Pancreas (tissue), 10 donors: ENCODE measurements at regions not wholly inside any gene's neighbourhood (a gene's known extent, or its start where the extent isn't known, plus 50 kb on each side); places are given as distances from the start of the nearest gene placed in this dataset.

ENCODE experiments used
- ATAC-seq, 4 donors: fragments of 200-7000 bp; cut with Tn5 transposase; one replicate each; pipeline versions ENCODE4 v1.8.0 to v1.9.1; 2020; ENCODE audit warnings: mild to moderate bottlenecking in 4 of 4, moderate library complexity in 4 of 4
- DNase-seq, 6 donors: peaks; one replicate each; pipeline ENCODE4 v3.0.0-alpha.2; 2020
- FAIRE-seq: peaks from 2 replicates; lab custom pipeline; 2012; peaks lifted over from hg19 to GRCh38; lab: Jason Lieb, UNC
- H3K27ac ChIP-seq, 4 donors: fragments of 200-600 bp; sonication (generic); 1 replicate in 3 of 4; 2 replicates in 1 of 4; pipeline versions ENCODE4 v1.5.0 to v1.8.0; 2020
- H3K27me3 ChIP-seq, 4 donors: fragments of 200-600 bp; one replicate each; pipeline ENCODE4 v1.8.0; 2021
- H3K36me3 ChIP-seq, 3 donors: fragments of 200-600 bp; sonication (generic) in 1 of 3; one replicate each; pipeline versions ENCODE4 v1.5.0 to v1.8.0; 2020 to 2021
- H3K4me1 ChIP-seq, 3 donors: fragments of 200-600 bp; one replicate each; pipeline ENCODE4 v1.8.0; 2021
- H3K4me3 ChIP-seq, 4 donors: fragments of 200-600 bp; sonication (generic) in 2 of 4; one replicate each; pipeline versions ENCODE4 v1.5.0 to v1.8.0; 2020 to 2021
- H3K9me3 ChIP-seq, 4 donors: fragments of 200-600 bp; one replicate each; pipeline ENCODE4 v1.8.0; 2021
- WGBS, 2 donors: extraction: QIAGEN DNeasy Blood & Tissue Kit; methylation state at CpG; one replicate each; pipeline ENCODE4 v1.1.7; 2013; 5-methylcytosine and 5-hydroxymethylcytosine counted together
- intact Hi-C, 3 donors: fragments of 100-400 bp; cut with DNase I; formaldehyde crosslinking; loops; one replicate each; pipeline versions ENCODE4 v1.11.1 to v1.14.2; 2022
- TF ChIP-seq, protein P1 (sequence below), 4 donors: fragments of 200-600 bp; sonication (generic) in 3 of 4; IDR thresholded peaks; one replicate each; pipeline versions ENCODE4 v1.5.0 to v1.8.0; 2021; ENCODE audit warnings: antibody characterized with exemption in 4 of 4
- donor health status: healthy with polysubstance abuse.
- donor health status: DM: no; HTN: no; CAD: no; lungs with moderate emphysema.
- donor health status: DM: no; HTN: no; CAD: no.
- donor health status: control.
- donor health status: control.
- donor health status: Bipolar disorder and iron deficiency.
- donor health status: DM: yes; HTN: yes; CAD: no.
- donor health status: DM: no; HTN: no; CAD: no.
- donor health status: DM: no; HTN: no; CAD: no.
- donor health status: DM: yes; HTN: yes; CAD: no.

DNA sequence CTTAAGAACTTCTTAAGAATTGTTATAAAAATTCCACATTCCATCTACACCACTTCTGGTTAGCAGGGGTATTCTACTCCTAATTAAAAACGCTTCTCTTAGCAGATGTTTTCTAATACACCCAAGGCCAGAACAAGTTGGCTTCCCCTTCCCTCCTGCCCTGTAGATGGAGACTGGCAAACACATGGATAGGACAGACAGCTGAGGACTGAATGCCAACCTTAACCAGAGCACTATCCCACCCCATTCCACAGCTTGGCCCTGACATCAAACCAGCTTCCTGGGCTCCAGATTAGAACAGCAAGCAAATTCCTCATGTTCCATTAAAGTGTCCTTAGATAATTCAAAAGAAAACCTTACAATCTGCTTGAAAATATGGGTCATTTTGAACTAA, 56.6 kb upstream of the IL6 start:
- FAIRE-seq (no peak), DNase-seq (no peak), ATAC-seq (no peak)
- Histone ChIP-seq H3K36me3 (no peaks in the 10 kb centered on the region), H3K4me3 (no peak overlapping the region), H3K27ac (no peak overlapping the region), H3K27me3 (no peaks in the 10 kb centered on the region), H3K9me3 (no peaks in the 10 kb centered on the region), H3K4me1 (no peaks in the 10 kb centered on the region)
- intact Hi-C loops, result no loop called here
- TF ChIP-seq, protein P1, sequence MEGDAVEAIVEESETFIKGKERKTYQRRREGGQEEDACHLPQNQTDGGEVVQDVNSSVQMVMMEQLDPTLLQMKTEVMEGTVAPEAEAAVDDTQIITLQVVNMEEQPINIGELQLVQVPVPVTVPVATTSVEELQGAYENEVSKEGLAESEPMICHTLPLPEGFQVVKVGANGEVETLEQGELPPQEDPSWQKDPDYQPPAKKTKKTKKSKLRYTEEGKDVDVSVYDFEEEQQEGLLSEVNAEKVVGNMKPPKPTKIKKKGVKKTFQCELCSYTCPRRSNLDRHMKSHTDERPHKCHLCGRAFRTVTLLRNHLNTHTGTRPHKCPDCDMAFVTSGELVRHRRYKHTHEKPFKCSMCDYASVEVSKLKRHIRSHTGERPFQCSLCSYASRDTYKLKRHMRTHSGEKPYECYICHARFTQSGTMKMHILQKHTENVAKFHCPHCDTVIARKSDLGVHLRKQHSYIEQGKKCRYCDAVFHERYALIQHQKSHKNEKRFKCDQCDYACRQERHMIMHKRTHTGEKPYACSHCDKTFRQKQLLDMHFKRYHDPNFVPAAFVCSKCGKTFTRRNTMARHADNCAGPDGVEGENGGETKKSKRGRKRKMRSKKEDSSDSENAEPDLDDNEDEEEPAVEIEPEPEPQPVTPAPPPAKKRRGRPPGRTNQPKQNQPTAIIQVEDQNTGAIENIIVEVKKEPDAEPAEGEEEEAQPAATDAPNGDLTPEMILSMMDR (IDR thresholded peaks at IDR 0.05), result no peak
- 67 to 73% methylated on average over 1 of the region's 1 CpG for whole genome bisulfite sequencing, 2 donors

DNA sequence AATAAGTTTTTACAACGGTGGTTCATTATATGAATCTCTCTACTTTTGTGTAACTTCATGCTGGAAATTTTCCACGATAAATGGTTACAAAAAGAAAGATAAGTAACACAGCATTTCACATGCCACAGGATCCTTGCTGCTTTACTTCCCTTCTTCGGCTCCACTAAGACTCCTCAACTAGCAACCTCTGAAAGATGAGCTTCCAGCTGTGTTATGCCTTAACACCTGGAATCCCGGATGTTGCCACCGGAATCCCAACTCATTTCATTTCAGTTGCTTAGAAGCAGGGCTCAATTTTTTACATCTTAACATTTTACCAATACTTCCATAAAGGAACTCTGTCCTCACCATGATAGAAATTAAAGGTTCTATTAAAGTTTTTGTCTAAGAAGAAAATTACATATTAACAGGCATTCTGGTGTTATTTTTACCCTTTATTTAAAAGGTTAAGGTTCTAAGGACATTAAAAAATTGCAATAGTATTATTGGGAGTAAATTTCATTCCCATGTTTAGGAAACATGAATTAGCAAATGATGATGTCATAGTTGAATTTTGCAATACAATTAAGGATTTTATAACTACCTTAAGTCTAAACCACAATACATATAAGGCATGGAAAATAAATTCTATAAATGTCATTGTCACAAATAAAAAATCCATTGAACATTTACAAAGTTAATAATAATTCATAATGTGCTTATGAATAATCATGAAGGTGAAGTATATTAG, 57.1 kb upstream of the IL6 start:
- Histone ChIP-seq H3K27me3 (no peaks in the 10 kb centered on the region), H3K9me3 (no peaks in the 10 kb centered on the region), H3K27ac (no peak overlapping the region), H3K4me1 (no peaks in the 10 kb centered on the region), H3K36me3 (no peaks in the 10 kb centered on the region), H3K4me3 (no peak overlapping the region)
- ATAC-seq (no peak), FAIRE-seq (no peak), DNase-seq (no peak)
- TF ChIP-seq, protein P1 (IDR thresholded peaks at IDR 0.05), result no peak
- intact Hi-C loops, result no loop called here
- 81% methylated on average over 5 of the region's 5 CpGs for WGBS, 2 donors

DNA sequence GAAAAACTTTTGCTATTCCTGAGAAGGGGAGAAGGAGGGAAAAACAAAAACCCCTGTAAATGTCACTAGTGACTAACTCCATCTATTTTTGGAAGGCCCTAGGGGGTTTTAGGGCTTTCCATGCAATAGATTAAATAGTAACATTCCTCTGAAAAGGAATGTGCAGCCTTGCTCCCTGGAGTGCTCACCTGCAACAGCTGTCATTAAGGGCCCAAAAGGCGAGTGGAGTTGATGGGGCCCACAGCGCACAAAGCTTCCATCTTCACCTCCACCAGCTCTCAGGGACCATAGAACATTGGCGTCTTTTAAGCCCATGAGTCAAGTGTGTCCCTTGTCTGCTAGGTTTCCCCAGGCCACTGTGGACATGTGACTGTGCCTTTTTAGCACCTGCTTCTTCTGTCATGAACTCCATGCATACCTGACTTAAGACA, 58.0 kb upstream of the IL6 start:
- intact Hi-C loops, result no loop called here
- TF ChIP-seq, protein P1 (IDR thresholded peaks at IDR 0.05), result no peak
- H3K9me3 ChIP-seq, result no peaks in the 10 kb centered on the region
- WGBS, 2 donors, result 92 to 99% methylated on average over 3 of the region's 3 CpGs
- H3K4me3 ChIP-seq, result no peak overlapping the region
- H3K27me3 ChIP-seq, result no peaks in the 10 kb centered on the region
- FAIRE-seq (no peak), ATAC-seq (no peak), DNase-seq (no peak)
- H3K27ac ChIP-seq, result no peak overlapping the region
- H3K4me1 ChIP-seq, result no peaks in the 10 kb centered on the region
- no peaks in the 10 kb centered on the region for H3K36me3 ChIP-seq

DNA sequence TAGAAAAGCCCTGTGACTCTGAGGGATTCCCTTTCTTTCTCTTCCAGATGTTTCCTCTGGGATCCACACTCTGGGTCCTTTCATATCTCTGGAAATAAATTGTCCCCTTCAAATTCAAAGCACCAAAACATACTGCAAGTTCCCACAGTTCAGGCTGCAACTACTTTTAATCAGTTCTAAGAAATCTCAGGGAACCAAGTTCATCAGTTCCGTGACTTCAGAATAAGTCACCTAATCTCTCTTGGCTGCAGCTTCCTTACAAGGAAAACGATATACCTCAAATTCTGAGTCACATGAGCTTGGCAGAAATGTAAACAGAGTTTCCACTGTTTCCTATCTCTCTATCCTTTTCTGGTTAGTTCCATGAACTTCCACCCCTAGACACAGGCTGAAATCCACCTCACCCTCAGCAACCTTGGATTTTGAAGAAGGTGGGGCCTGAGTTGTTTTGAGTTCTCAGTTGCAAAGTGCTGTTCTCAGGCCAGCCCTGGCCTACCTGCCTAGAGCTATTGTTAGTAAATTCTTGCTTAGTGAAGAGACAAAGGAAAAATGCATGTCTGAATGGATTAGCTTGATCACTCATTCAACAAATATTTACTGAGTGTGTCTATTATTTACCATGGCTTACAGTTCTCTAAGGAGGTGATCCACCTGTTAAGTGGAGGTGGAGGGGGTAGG, 59.3 kb upstream of the IL6 start:
- 49 to 63% methylated on average over 2 of the region's 2 CpGs for WGBS, 2 donors
- no peak for FAIRE-seq
- no peak for DNase-seq

More for the DNA sequence above, 59.3 kb upstream of the IL6 start:
- Histone ChIP-seq H3K9me3 (no peaks in the 10 kb centered on the region), H3K4me3 (no peak overlapping the region), H3K36me3 (no peaks in the 10 kb centered on the region), H3K4me1 (no peaks in the 10 kb centered on the region), H3K27ac (no peak overlapping the region), H3K27me3 (no peaks in the 10 kb centered on the region)
- TF ChIP-seq, protein P1 (IDR thresholded peaks at IDR 0.05), result no peak
- intact Hi-C loops, result no loop called here
- ATAC-seq, result no peak
